ENCODE measurements at regions not wholly inside any gene's neighbourhood (a gene's known extent, or its start where the extent isn't known, plus 50 kb on each side); places are given as distances from the start of the nearest gene placed in this dataset.

- H3K4me3 ChIP-seq (ENCODE audit: low read length): no peak overlapping the region
- H3K4me1 ChIP-seq (ENCODE audit: control insufficient read depth, low read length): no peaks in the 10 kb centered on the region
- no peaks in the 10 kb centered on the region for H3K27me3 ChIP-seq (ENCODE audit: control insufficient read depth, low read length)
- no peaks in the 10 kb centered on the region for H4K20me1 ChIP-seq (ENCODE audit: control insufficient read depth, insufficient read depth, low read depth, low read length)
- no peaks in the 10 kb centered on the region for H3K36me3 ChIP-seq (ENCODE audit: control insufficient read depth, low read length)
- no peaks in the 10 kb centered on the region for H3K9me2 ChIP-seq (replicated peaks; ENCODE audit: control insufficient read depth, low read length)
- no peaks in the 10 kb centered on the region for H3K79me2 ChIP-seq (ENCODE audit: control insufficient read depth, low read length)
- no peak overlapping the region for H3K4me2 ChIP-seq (ENCODE audit: low read length)
- no peak overlapping the region for H3K27ac ChIP-seq (ENCODE audit: low read depth, low read length)
- H3K9me3 ChIP-seq (ENCODE audit: control insufficient read depth, insufficient read depth, low read length): peaks cover 16% of the 10 kb centered on the region; the same call in 1 of the 2 replicates
- no peaks in the 10 kb centered on the region for H3F3A ChIP-seq (ENCODE audit: control insufficient read depth, insufficient read depth)
- TF ChIP-seq EZH2phosphoT487 (IDR thresholded peaks at IDR 0.05; ENCODE audit: borderline replicate concordance, low read length) (no peak), CTCF (IDR thresholded peaks at IDR 0.05; ENCODE audit: low read depth, low read length, poor library complexity, severe bottlenecking) (no peak)
These were observed 1010.1 kb upstream of the B3GALT2 start for GRCh38 chr1:194196562-194196961.

GRCh38 chr1:194194724-194195123, 1008.3 kb upstream of the B3GALT2 start:
- Histone ChIP-seq H3K79me2 (ENCODE audit: control insufficient read depth, low read length) (no peaks in the 10 kb centered on the region), H3F3A (ENCODE audit: control insufficient read depth, insufficient read depth) (no peaks in the 10 kb centered on the region), H3K36me3 (ENCODE audit: control insufficient read depth, low read length) (no peaks in the 10 kb centered on the region), H3K9me3 (ENCODE audit: control insufficient read depth, insufficient read depth, low read length) (peaks cover 16% of the 10 kb centered on the region; the same call in 1 of the 2 replicates), H3K9me2 (replicated peaks; ENCODE audit: control insufficient read depth, low read length) (no peaks in the 10 kb centered on the region), H4K20me1 (ENCODE audit: control insufficient read depth, insufficient read depth, low read depth, low read length) (no peaks in the 10 kb centered on the region), H3K4me3 (ENCODE audit: low read length) (no peak overlapping the region), H3K27me3 (ENCODE audit: control insufficient read depth, low read length) (no peaks in the 10 kb centered on the region), H3K4me2 (ENCODE audit: low read length) (no peak overlapping the region), H3K27ac (ENCODE audit: low read depth, low read length) (no peak overlapping the region), H3K4me1 (ENCODE audit: control insufficient read depth, low read length) (no peaks in the 10 kb centered on the region)
- no peak for TF ChIP-seq EZH2phosphoT487 (IDR thresholded peaks at IDR 0.05; ENCODE audit: borderline replicate concordance, low read length)
- no peak for TF ChIP-seq CTCF (IDR thresholded peaks at IDR 0.05; ENCODE audit: low read depth, low read length, poor library complexity, severe bottlenecking)

GRCh38 chr1:194184974-194185373, 998.6 kb upstream of the B3GALT2 start:
- no peaks in the 10 kb centered on the region for H3K27me3 ChIP-seq (ENCODE audit: control insufficient read depth, low read length)
- no peaks in the 10 kb centered on the region for H3K4me1 ChIP-seq (ENCODE audit: control insufficient read depth, low read length)
- H3K4me2 ChIP-seq (ENCODE audit: low read length): no peak overlapping the region
- H3K9me3 ChIP-seq (ENCODE audit: control insufficient read depth, insufficient read depth, low read length): peaks cover 11% of the 10 kb centered on the region; the same call in 1 of the 2 replicates
- no peak for TF ChIP-seq CTCF (IDR thresholded peaks at IDR 0.05; ENCODE audit: low read depth, low read length, poor library complexity, severe bottlenecking)
- TF ChIP-seq EZH2phosphoT487 (IDR thresholded peaks at IDR 0.05; ENCODE audit: borderline replicate concordance, low read length): no peak
- H3K27ac ChIP-seq (ENCODE audit: low read depth, low read length): no peak overlapping the region
- no peaks in the 10 kb centered on the region for H4K20me1 ChIP-seq (ENCODE audit: control insufficient read depth, insufficient read depth, low read depth, low read length)
- no peak overlapping the region for H3K4me3 ChIP-seq (ENCODE audit: low read length)
- H3K9me2 ChIP-seq (replicated peaks; ENCODE audit: control insufficient read depth, low read length): no peaks in the 10 kb centered on the region
- no peaks in the 10 kb centered on the region for H3K79me2 ChIP-seq (ENCODE audit: control insufficient read depth, low read length)
- H3F3A ChIP-seq (ENCODE audit: control insufficient read depth, insufficient read depth): no peaks in the 10 kb centered on the region
- no peaks in the 10 kb centered on the region for H3K36me3 ChIP-seq (ENCODE audit: control insufficient read depth, low read length)
